ENCODE measurements at regions not wholly inside any gene's neighbourhood (a gene's known extent, or its start where the extent isn't known, plus 50 kb on each side); places are given as distances from the start of the nearest gene placed in this dataset.

DNA sequence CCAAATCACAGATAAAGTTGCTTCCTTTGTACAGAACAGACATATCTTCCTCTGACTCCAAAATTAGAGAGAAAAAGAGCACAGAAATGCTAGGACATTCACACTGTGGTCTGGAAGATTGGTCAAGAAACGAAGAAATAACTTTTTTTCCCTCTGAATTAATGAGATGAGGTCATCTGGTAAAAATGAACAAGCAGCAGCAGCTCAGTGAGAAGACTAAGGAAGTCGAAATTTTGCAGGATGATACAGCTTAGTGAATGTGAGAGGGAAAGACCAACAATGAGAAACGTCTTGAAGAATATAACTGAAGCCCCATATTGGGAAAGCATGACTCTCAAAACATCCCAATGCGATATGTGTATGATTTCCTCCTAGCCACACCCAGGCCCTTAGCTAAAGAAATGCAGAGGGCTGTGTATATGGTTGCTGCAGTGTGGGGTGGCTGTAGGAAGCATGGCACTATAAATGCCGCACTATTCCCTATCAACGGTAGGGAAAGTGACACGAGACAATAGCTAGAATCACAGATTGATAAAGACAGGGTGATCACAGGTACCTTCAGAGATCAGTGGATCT lies 208.6 kb downstream of the VEGFC start:
- BruUV-seq (replicated peaks), result no TSS peak
- Histone ChIP-seq H3K9me2 (ENCODE audit: insufficient read depth) (no peaks in the 10 kb centered on the region), H3K36me3 (ENCODE audit: control insufficient read depth in 1 of 2, insufficient read depth in 2 of 2, low read length in 2 of 2) (no peaks in the 10 kb centered on the region), H3K27ac (ENCODE audit: low read depth, low read length) (no peak overlapping the region), H3K9me3 (ENCODE audit: control insufficient read depth in 1 of 2, insufficient read depth in 1 of 2, low read depth in 1 of 2, low read length in 2 of 2) (no peaks in the 10 kb centered on the region), H3K79me2 (ENCODE audit: insufficient read depth, low read length) (no peaks in the 10 kb centered on the region), H3K27me3 (ENCODE audit: insufficient read depth, low read length) (no peaks in the 10 kb centered on the region), H3K4me1 (ENCODE audit: control insufficient read depth in 1 of 2, insufficient read depth in 2 of 2, low read length in 2 of 2) (no peaks in the 10 kb centered on the region), H2AFZ (ENCODE audit: low read depth, low read length, poor library complexity, severe bottlenecking) (no peak overlapping the region), H4K20me1 (ENCODE audit: insufficient read depth) (no peaks in the 10 kb centered on the region), H3K4me2 (ENCODE audit: low read length) (no peak overlapping the region), H3K4me3 (replicated peaks in 1 of 2; ENCODE audit: low read depth in 1 of 2, low read length in 2 of 2) (no peak overlapping the region), H3K9ac (ENCODE audit: low read length) (no peak overlapping the region)
- DNase-seq (ENCODE audit: low read depth, low spot score) (no peak), ATAC-seq (no peak)
- CTCF ChIA-PET, result no interaction called here
- intact Hi-C loops (cut with micrococcal nuclease), result no loop called here
- POLR2A ChIA-PET, result no interaction called here
- RAD21 ChIA-PET (ENCODE audit: low non-redundant PET in 1 of 2, low total read pairs in 2 of 2, uncharacterized antibody in 2 of 2, unreplicated experiment in 2 of 2), result no interaction called here
- TF ChIP-seq JUND (IDR thresholded peaks at IDR 0.05) (no peak), TCF7L2 (IDR thresholded peaks at IDR 0.05; ENCODE audit: borderline replicate concordance, extremely low read depth, insufficient read depth, insufficient read length) (no peak), POLR2AphosphoS5 (IDR thresholded peaks at IDR 0.05; ENCODE audit: low read depth, low read length) (no peak), FOSL1 (IDR thresholded peaks at IDR 0.05; ENCODE audit: low read depth) (no peak), CBX3 (IDR thresholded peaks at IDR 0.05; ENCODE audit: low read depth) (no peak), SIN3A (IDR thresholded peaks at IDR 0.05; ENCODE audit: low read depth) (no peak), CEBPB (IDR thresholded peaks at IDR 0.05; ENCODE audit: low read depth) (no peak), SP1 (IDR thresholded peaks at IDR 0.05; ENCODE audit: low read depth) (no peak), RAD21 (IDR thresholded peaks at IDR 0.05; ENCODE audit: low read depth) (no peak), ZFX (IDR thresholded peaks at IDR 0.05) (no peak)
- TF ChIP-seq, protein P1, sequence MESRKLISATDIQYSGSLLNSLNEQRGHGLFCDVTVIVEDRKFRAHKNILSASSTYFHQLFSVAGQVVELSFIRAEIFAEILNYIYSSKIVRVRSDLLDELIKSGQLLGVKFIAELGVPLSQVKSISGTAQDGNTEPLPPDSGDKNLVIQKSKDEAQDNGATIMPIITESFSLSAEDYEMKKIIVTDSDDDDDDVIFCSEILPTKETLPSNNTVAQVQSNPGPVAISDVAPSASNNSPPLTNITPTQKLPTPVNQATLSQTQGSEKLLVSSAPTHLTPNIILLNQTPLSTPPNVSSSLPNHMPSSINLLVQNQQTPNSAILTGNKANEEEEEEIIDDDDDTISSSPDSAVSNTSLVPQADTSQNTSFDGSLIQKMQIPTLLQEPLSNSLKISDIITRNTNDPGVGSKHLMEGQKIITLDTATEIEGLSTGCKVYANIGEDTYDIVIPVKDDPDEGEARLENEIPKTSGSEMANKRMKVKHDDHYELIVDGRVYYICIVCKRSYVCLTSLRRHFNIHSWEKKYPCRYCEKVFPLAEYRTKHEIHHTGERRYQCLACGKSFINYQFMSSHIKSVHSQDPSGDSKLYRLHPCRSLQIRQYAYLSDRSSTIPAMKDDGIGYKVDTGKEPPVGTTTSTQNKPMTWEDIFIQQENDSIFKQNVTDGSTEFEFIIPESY (IDR thresholded peaks at IDR 0.05; ENCODE audit: extremely low read depth, insufficient replicate concordance, low read length), result no peak
- TF ChIP-seq, protein P2, sequence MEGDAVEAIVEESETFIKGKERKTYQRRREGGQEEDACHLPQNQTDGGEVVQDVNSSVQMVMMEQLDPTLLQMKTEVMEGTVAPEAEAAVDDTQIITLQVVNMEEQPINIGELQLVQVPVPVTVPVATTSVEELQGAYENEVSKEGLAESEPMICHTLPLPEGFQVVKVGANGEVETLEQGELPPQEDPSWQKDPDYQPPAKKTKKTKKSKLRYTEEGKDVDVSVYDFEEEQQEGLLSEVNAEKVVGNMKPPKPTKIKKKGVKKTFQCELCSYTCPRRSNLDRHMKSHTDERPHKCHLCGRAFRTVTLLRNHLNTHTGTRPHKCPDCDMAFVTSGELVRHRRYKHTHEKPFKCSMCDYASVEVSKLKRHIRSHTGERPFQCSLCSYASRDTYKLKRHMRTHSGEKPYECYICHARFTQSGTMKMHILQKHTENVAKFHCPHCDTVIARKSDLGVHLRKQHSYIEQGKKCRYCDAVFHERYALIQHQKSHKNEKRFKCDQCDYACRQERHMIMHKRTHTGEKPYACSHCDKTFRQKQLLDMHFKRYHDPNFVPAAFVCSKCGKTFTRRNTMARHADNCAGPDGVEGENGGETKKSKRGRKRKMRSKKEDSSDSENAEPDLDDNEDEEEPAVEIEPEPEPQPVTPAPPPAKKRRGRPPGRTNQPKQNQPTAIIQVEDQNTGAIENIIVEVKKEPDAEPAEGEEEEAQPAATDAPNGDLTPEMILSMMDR (IDR thresholded peaks at IDR 0.05 in 2 of 3, conservative IDR thresholded peaks at IDR 0.05 in 1 of 3; ENCODE audit: borderline replicate concordance in 1 of 3, insufficient read depth in 1 of 3, low read depth in 2 of 3, low read length in 2 of 3), result no peak
